BE2C (cell line): ENCODE measurements at regions not wholly inside any gene's neighbourhood (a gene's known extent, or its start where the extent isn't known, plus 50 kb on each side); places are given as distances from the start of the nearest gene placed in this dataset.

Experiments used
- DNase-seq: peaks from one replicate; pipeline ENCODE4 v3.0.0-alpha.2; 2020
- H3K27me3 ChIP-seq: fragments of 250-450 bp; sonication (Bioruptor Pico); 2 replicates; pipeline ENCODE4 v1.5.1; 2020; ENCODE audit warnings: mild to moderate bottlenecking
- H3K36me3 ChIP-seq: fragments of 250-450 bp; sonication (Bioruptor Pico); 2 replicates; pipeline ENCODE4 v1.5.1; 2020; ENCODE audit warnings: mild to moderate bottlenecking
- H3K4me1 ChIP-seq: fragments of 250-450 bp; sonication (Bioruptor Pico); 2 replicates; pipeline ENCODE4 v1.5.1; 2020
- H3K4me3 ChIP-seq: 2 replicates; pipeline ENCODE4 v1.5.1; 2011; ENCODE audit warnings: low read depth, low read length
- H3K9me3 ChIP-seq: fragments of 250-450 bp; sonication (Bioruptor Pico); 2 replicates; pipeline ENCODE4 v1.5.1; 2020
- CTCF ChIP-seq: IDR thresholded peaks from 2 replicates; pipeline ENCODE4 v1.5.1; 2012; ENCODE audit warnings: mild to moderate bottlenecking, low read depth, low read length

GRCh38 chr15:70526221-70526973 is 237.0 kb downstream of the UACA start:
- Histone ChIP-seq H3K9me3 (no peaks in the 10 kb centered on the region), H3K4me3 (peak overlapping the region; percentile 43), H3K4me1 (peaks cover 24% of the 10 kb centered on the region), H3K36me3 (no peaks in the 10 kb centered on the region), H3K27me3 (no peaks in the 10 kb centered on the region)
- TF ChIP-seq CTCF, result no peak
- DNase-seq, result peak; percentile 93

- Histone ChIP-seq H3K27me3 (no peaks in the 10 kb centered on the region), H3K36me3 (no peaks in the 10 kb centered on the region), H3K9me3 (no peaks in the 10 kb centered on the region), H3K4me1 (peaks cover 24% of the 10 kb centered on the region), H3K4me3 (no peak overlapping the region)
- TF ChIP-seq CTCF, result no peak
- DNase-seq, result no peak
Measured at GRCh38 chr15:70525551-70525950, 237.8 kb downstream of the UACA start.

- no peak overlapping the region for H3K4me3 ChIP-seq
- H3K27me3 ChIP-seq, result no peaks in the 10 kb centered on the region
- H3K9me3 ChIP-seq, result no peaks in the 10 kb centered on the region
- TF ChIP-seq CTCF, result no peak
- H3K36me3 ChIP-seq, result no peaks in the 10 kb centered on the region
- H3K4me1 ChIP-seq, result peaks cover 24% of the 10 kb centered on the region
- DNase-seq, result no peak
Measured at GRCh38 chr15:70524470-70524869, 238.9 kb downstream of the UACA start.

- DNase-seq, result no peak
- Histone ChIP-seq H3K4me1 (peaks cover 24% of the 10 kb centered on the region), H3K9me3 (no peaks in the 10 kb centered on the region), H3K27me3 (no peaks in the 10 kb centered on the region), H3K36me3 (no peaks in the 10 kb centered on the region), H3K4me3 (no peak overlapping the region)
- no peak for TF ChIP-seq CTCF
Measured at GRCh38 chr15:70523616-70524015, 239.7 kb downstream of the UACA start.

- DNase-seq, result no peak
- Histone ChIP-seq H3K27me3 (no peaks in the 10 kb centered on the region), H3K4me1 (peaks cover 24% of the 10 kb centered on the region), H3K36me3 (no peaks in the 10 kb centered on the region), H3K9me3 (no peaks in the 10 kb centered on the region), H3K4me3 (no peak overlapping the region)
- no peak for TF ChIP-seq CTCF
Measured at GRCh38 chr15:70523192-70523591, 240.2 kb downstream of the UACA start.

- Histone ChIP-seq H3K27me3 (no peaks in the 10 kb centered on the region), H3K36me3 (no peaks in the 10 kb centered on the region), H3K4me3 (no peak overlapping the region), H3K4me1 (peaks cover 19% of the 10 kb centered on the region), H3K9me3 (no peaks in the 10 kb centered on the region)
- DNase-seq, result no peak
- TF ChIP-seq CTCF, result no peak
Measured at GRCh38 chr15:70522323-70522966, 240.9 kb downstream of the UACA start.
